ENCODE measurements at regions not wholly inside any gene's neighbourhood (a gene's known extent, or its start where the extent isn't known, plus 50 kb on each side); places are given as distances from the start of the nearest gene placed in this dataset.
A peak's percentile ranks its signal among the peaks of the same experiment; 100 is the strongest.
"Not testable (repeated sequence)": the region's sequence is repeated elsewhere in the genome, so short reads cannot be mapped to it uniquely, and the experiment has no call there.

GRCh38 chr1:161453950-161454864 lies 51.0 kb upstream of the FCGR2A start:
- WGBS, 2 experiments (ENCODE audit: extremely low coverage in 1 of 2, insufficient coverage in 1 of 2, insufficient read length in 1 of 2, insufficient replicate concordance in 2 of 2, low coverage in 1 of 2, low lambda C conversion rate in 2 of 2, missing lambda C conversion rate in 1 of 2): 34% methylated on average over 5 of the region's 67 CpGs; no CpG with 5 or more reads in 1 of the 2 experiments
- H3K14ac ChIP-seq (ENCODE audit: insufficient read length); H2BK20ac ChIP-seq (ENCODE audit: low read length); H3K79me1 ChIP-seq (ENCODE audit: low read depth, low read length); H3K4me2 ChIP-seq (ENCODE audit: insufficient read depth in 1 of 2, low read depth in 2 of 2, low read length in 2 of 2); H3K79me2 ChIP-seq (ENCODE audit: control insufficient read depth in 1 of 2, insufficient read depth in 2 of 2, low read length in 2 of 2); H3K4me1 ChIP-seq (replicated peaks in 1 of 4; ENCODE audit: control insufficient read depth in 3 of 4, insufficient read depth in 4 of 4, low read length in 3 of 4); H2BK5ac ChIP-seq (ENCODE audit: low read depth, low read length); H3K9me3 ChIP-seq (ENCODE audit: insufficient read depth in 2 of 2, low read depth in 1 of 2, low read length in 1 of 2); H3K23me2 ChIP-seq (ENCODE audit: low read depth, low read length); H2BK120ac ChIP-seq (replicated peaks; ENCODE audit: low read depth, low read length); CTCF ChIA-PET (ENCODE audit: partially characterized antibody); H3K4me3 ChIP-seq (ENCODE audit: extremely low read depth in 1 of 4, insufficient read depth in 2 of 4, low read depth in 3 of 4, low read length in 4 of 4); H3K36me3 ChIP-seq (ENCODE audit: control insufficient read depth in 2 of 4, insufficient read depth in 4 of 4, low read length in 3 of 4); FAIRE-seq; H2BK12ac ChIP-seq (ENCODE audit: low read depth, low read length); H3K23ac ChIP-seq (ENCODE audit: insufficient read length); H2BK15ac ChIP-seq (ENCODE audit: low read length); H4K20me1 ChIP-seq (replicated peaks in 1 of 2; ENCODE audit: control insufficient read depth in 1 of 2, insufficient read depth in 2 of 2, low read length in 2 of 2); H4K5ac ChIP-seq (ENCODE audit: insufficient read length, low read depth, low read length); POLR2A ChIA-PET (ENCODE audit: partially characterized antibody); H4K91ac ChIP-seq (replicated peaks; ENCODE audit: insufficient read length, low read length); H4K8ac ChIP-seq (ENCODE audit: extremely low read depth, insufficient read depth, low read length); H3K27ac ChIP-seq (ENCODE audit: low read depth, low read length); H3K18ac ChIP-seq (ENCODE audit: extremely low read depth, low read length); H3K9ac ChIP-seq (replicated peaks in 1 of 4; ENCODE audit: extremely low read depth in 1 of 4, low read depth in 3 of 4, low read length in 3 of 4); H2AK5ac ChIP-seq (ENCODE audit: low read depth, low read length); H2AFZ ChIP-seq (ENCODE audit: low read length); H3K56ac ChIP-seq (replicated peaks; ENCODE audit: insufficient read length, low read depth, low read length); H3K4ac ChIP-seq (replicated peaks; ENCODE audit: insufficient read length, low read depth, low read length): not testable (repeated sequence)
- peaks cover 3 to 14% (median 9%) of the 10 kb centered on the region in 4 experiments for H3K27me3 ChIP-seq (replicated peaks in 1 of 4; ENCODE audit: control insufficient read depth in 3 of 4, extremely low read depth in 1 of 4, insufficient read depth in 3 of 4, low read length in 3 of 4)
- DNase-seq (ENCODE audit: low read depth in 1 of 2, low spot score in 2 of 2): peak in 1 of 2 experiments; percentile 58

Measured in H1 (cell line).